GM12878 (cell line): ENCODE measurements at regions not wholly inside any gene's neighbourhood (a gene's known extent, or its start where the extent isn't known, plus 50 kb on each side); places are given as distances from the start of the nearest gene placed in this dataset.

Experiments used
- ATAC-seq: fragments of 200-7000 bp; cut with Tn5 transposase; 3 replicates; pipeline ENCODE4 v1.9.1; 2020; ENCODE audit warnings: mild to moderate bottlenecking, moderate library complexity
- BruUV-seq: library from RNA; stranded (reverse); fragments of 400-500 nt; replicated peaks from 2 replicates; lab custom pipeline; 2021; lab: Mats Ljungman, UMichigan
- CTCF ChIA-PET: fragments of 300-600 bp; sonication (Branson Sonifier 250); formaldehyde crosslinking; extraction: SDS; loops from one replicate; lab custom pipeline; 2021; ENCODE audit warnings: inconsistent platforms; lab: Yijun Ruan, JAX
- POLR2A ChIA-PET: fragments of 350-600 bp; formaldehyde crosslinking; extraction: SDS; loops from one replicate; lab custom pipeline; 2021; ENCODE audit warnings: inconsistent platforms; lab: Charles Lee
- RAD21 ChIA-PET: fragments of 300-600 bp; sonication (Branson Sonifier 250); formaldehyde crosslinking; loops from one replicate; lab custom pipeline; 2023; ENCODE audit warnings: antibody characterized with exemption; ENCODE audit not compliant: unreplicated experiment; lab: Charles Lee
- SMC1A ChIA-PET: fragments of 300-600 bp; sonication (Branson Sonifier 250); formaldehyde crosslinking; loops from one replicate; lab custom pipeline; 2023; ENCODE audit not compliant: unreplicated experiment, uncharacterized antibody; lab: Charles Lee
- DNase-seq: peaks from one replicate; pipeline ENCODE4 v3.0.0-alpha.2; 2011; ENCODE audit warnings: low read depth, low spot score
- FAIRE-seq: peaks from 3 replicates; lab custom pipeline; 2011; peaks lifted over from hg19 to GRCh38; lab: Jason Lieb, UNC
- H2AFZ ChIP-seq: 2 replicates; pipeline ENCODE4 v1.6.0; 2011; ENCODE audit warnings: low read depth, low read length, control low read depth; ENCODE audit not compliant: control insufficient read depth
- H3K27ac ChIP-seq: 2 replicates; pipeline ENCODE4 v1.5.1; 2011; ENCODE audit warnings: control low read depth; ENCODE audit not compliant: control insufficient read depth, insufficient read depth
- H3K27me3 ChIP-seq, 2 experiments: replicated peaks in 1 of 2; 2 replicates each; pipeline versions ENCODE4 v1.6.0 to v1.6.1; 2011; ENCODE audit warnings: low read length in 1 of 2; ENCODE audit not compliant: control insufficient read depth in 2 of 2, insufficient read depth in 2 of 2
- H3K36me3 ChIP-seq, 2 experiments: 2 replicates each; pipeline ENCODE4 v1.5.1; 2011; ENCODE audit warnings: low read length in 1 of 2; ENCODE audit not compliant: control insufficient read depth in 2 of 2, insufficient read depth in 2 of 2
- H3K4me1 ChIP-seq: 2 replicates; pipeline ENCODE4 v1.6.1; 2011; ENCODE audit warnings: mild to moderate bottlenecking, low read length, moderate library complexity, mixed read lengths; ENCODE audit not compliant: control insufficient read depth, insufficient read depth
- H3K4me2 ChIP-seq: 2 replicates; pipeline ENCODE4 v1.6.0; 2011; ENCODE audit warnings: control low read depth; ENCODE audit not compliant: control insufficient read depth, insufficient read depth
- H3K4me3 ChIP-seq: fragments of 200-600 bp; sonication (generic); 2 replicates; pipeline ENCODE4 v1.5.1; 2016
- H3K79me2 ChIP-seq: 2 replicates; pipeline ENCODE4 v1.6.0; 2011; ENCODE audit warnings: low read length; ENCODE audit not compliant: control insufficient read depth, insufficient read depth
- H3K9ac ChIP-seq: 2 replicates; pipeline ENCODE4 v1.8.0; 2011; ENCODE audit warnings: low read length, control low read depth, mixed read lengths; ENCODE audit not compliant: control insufficient read depth, insufficient read depth
- H3K9me3 ChIP-seq: replicated peaks from 3 replicates; pipeline ENCODE4 v1.5.1; 2011; ENCODE audit warnings: mild to moderate bottlenecking, low read length; ENCODE audit not compliant: control insufficient read depth, insufficient read depth
- H4K20me1 ChIP-seq: 2 replicates; pipeline ENCODE4 v1.6.0; 2011; ENCODE audit not compliant: control insufficient read depth, insufficient read depth
- CEBPZ ChIP-seq: fragments of 150-350 bp; IDR thresholded peaks from 2 replicates; pipeline ENCODE4 v1.6.1; 2016; ENCODE audit warnings: low read depth, low read length
- CHD1 ChIP-seq: IDR thresholded peaks from 2 replicates; pipeline ENCODE4 v1.6.1; 2012; ENCODE audit warnings: low read depth, low read length, improper control_type of control experiment
- SPI1 ChIP-seq: IDR thresholded peaks from 2 replicates; pipeline ENCODE4 v1.6.1; 2011; ENCODE audit warnings: low read depth, mild to moderate bottlenecking, low read length, moderate library complexity, borderline replicate concordance; ENCODE audit not compliant: insufficient read depth
- TCF3 ChIP-seq: IDR thresholded peaks from 2 replicates; pipeline ENCODE4 v1.6.1; 2012; ENCODE audit warnings: low read depth, mild to moderate bottlenecking, low read length, borderline replicate concordance; ENCODE audit not compliant: insufficient read depth
- ZNF592 ChIP-seq: fragments of 450-650 bp; IDR thresholded peaks from 2 replicates; pipeline ENCODE4 v1.6.1; 2017; ENCODE audit warnings: mild to moderate bottlenecking, moderate library complexity
- WGBS: methylation state at CpG from one replicate; pipeline ENCODE4 v1.1.6; 2016; ENCODE audit warnings: low lambda C conversion rate; ENCODE audit not compliant: insufficient replicate concordance, insufficient coverage; ENCODE audit errors: missing lambda C conversion rate; 5-methylcytosine and 5-hydroxymethylcytosine counted together
- in situ Hi-C: fragments of 300-500 bp; cut with MboI; formaldehyde crosslinking; loops from 9 replicates; pipeline ENCODE4 v1.14.3; 2018; ENCODE audit warnings: mixed read lengths
- intact Hi-C: fragments of 100-400 bp; cut with micrococcal nuclease; formaldehyde crosslinking; loops from one replicate; pipeline ENCODE4 v1.14.2; 2022; ENCODE audit not compliant: unreplicated experiment

- no peak for DNase-seq
- in situ Hi-C loops (no loop called here), intact Hi-C loops (no loop called here)
- ATAC-seq: no peak
- H3K9ac ChIP-seq: no peak overlapping the region
- H3K4me2 ChIP-seq: no peak overlapping the region
- POLR2A ChIA-PET: no interaction called here
- no peak for FAIRE-seq
- CTCF ChIA-PET: no interaction called here
- H3K36me3 ChIP-seq: no peaks in the 10 kb centered on the region
- no peak overlapping the region for H3K4me3 ChIP-seq
- no peaks in the 10 kb centered on the region for H3K79me2 ChIP-seq
- no peak overlapping the region for H2AFZ ChIP-seq
- BruUV-seq: no TSS peak
- H3K27ac ChIP-seq: no peak overlapping the region
- H3K9me3 ChIP-seq: no peaks in the 10 kb centered on the region
- SMC1A ChIA-PET: no interaction called here
- 0% methylated on average over 1 of the region's 1 CpG for WGBS
- no peaks in the 10 kb centered on the region for H4K20me1 ChIP-seq
- H3K27me3 ChIP-seq: no peaks in the 10 kb centered on the region
- RAD21 ChIA-PET: no interaction called here
- no peaks in the 10 kb centered on the region for H3K4me1 ChIP-seq
- TF ChIP-seq CHD1 (no peak), CEBPZ (no peak), TCF3 (no peak), ZNF592 (no peak), SPI1 (no peak)
- TF ChIP-seq, all 136 proteins: peak for 0
Measured at GRCh38 chr5:121138952-121139351, 674.9 kb downstream of the PRR16 start.
